Fibroblast of skin of right quadriceps (primary cell): ENCODE measurements at regions not wholly inside any gene's neighbourhood (a gene's known extent, or its start where the extent isn't known, plus 50 kb on each side); places are given as distances from the start of the nearest gene placed in this dataset.

Source experiments
- DNase-seq: peaks from one replicate; pipeline ENCODE4 v3.0.0-alpha.2; 2013

DNA sequence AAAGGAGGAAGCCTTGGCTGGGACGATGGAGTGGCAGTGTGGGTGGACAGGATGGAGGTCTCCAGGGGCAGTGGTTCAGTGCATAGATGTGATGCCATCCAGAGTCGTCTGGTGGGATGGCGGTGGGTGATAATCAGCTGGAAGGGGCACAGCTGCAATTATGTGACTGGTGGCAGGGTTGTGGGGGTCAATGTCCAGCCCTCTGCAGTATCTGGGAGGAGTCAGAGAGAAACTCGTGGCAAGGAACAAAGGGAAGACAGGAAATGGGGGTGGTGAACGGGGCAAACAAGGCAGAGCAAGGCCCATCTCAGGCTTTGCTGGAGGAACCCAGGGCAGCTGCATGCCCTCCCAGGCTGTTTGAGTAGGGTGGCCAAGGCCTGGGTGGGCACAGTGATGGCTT lies 118.3 kb upstream of the USP24 start:
- no peak for DNase-seq

- DNase-seq: peak; percentile 57
Observed at GRCh38 chr1:55331351-55331750, 116.2 kb upstream of the USP24 start.

GRCh38 chr1:55329808-55330432 lies 114.8 kb upstream of the USP24 start:
- no peak for DNase-seq

DNA sequence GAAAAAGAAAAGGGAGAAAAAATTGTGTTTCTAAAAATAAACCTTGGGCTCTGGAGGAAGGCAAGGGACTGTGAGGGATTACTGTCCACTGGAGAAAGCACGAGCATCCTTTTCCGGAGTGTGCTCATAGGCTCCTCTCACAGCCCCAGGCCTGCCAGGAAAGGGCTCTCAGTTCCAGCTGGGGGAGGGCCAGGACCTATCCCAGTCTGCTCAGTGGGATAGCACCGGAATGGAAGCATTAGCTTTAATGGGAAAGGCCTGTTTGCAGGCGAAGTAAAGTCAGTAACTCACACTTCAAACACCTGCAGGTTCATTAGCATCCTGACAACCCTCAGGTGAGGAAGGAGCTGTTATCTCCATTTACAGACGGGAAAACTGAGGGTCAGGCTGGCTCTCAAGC lies 113.9 kb upstream of the USP24 start:
- no peak for DNase-seq

GRCh38 chr1:55326496-55327243 lies 111.5 kb upstream of the USP24 start:
- no peak for DNase-seq

DNA sequence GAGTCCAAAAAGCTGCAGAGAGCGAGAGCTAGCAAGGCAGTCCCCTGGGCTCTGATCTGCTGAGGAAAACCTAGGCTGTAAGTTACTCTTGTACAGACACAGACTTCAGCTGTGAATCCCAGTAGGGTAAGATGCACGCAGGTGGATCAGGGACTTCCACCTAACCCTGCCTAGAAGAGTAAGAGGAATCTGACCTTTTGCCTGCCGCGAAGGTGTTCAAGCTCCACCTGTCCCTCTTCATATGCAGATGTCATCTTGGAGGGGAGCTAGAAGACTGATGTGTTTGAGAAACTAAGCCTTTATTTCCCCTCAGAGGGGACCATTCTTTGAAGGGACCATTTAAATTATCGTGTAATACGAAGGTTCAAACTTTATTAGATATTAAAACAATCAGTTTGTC lies 108.6 kb upstream of the USP24 start:
- DNase-seq: no peak

GRCh38 chr1:55322842-55323241 lies 107.7 kb upstream of the USP24 start:
- no peak for DNase-seq

GRCh38 chr1:55321942-55322341 lies 106.8 kb upstream of the USP24 start:
- DNase-seq: peak; percentile 68

- no peak for DNase-seq
Observed at GRCh38 chr1:55320891-55321290, 105.7 kb upstream of the USP24 start.

DNA sequence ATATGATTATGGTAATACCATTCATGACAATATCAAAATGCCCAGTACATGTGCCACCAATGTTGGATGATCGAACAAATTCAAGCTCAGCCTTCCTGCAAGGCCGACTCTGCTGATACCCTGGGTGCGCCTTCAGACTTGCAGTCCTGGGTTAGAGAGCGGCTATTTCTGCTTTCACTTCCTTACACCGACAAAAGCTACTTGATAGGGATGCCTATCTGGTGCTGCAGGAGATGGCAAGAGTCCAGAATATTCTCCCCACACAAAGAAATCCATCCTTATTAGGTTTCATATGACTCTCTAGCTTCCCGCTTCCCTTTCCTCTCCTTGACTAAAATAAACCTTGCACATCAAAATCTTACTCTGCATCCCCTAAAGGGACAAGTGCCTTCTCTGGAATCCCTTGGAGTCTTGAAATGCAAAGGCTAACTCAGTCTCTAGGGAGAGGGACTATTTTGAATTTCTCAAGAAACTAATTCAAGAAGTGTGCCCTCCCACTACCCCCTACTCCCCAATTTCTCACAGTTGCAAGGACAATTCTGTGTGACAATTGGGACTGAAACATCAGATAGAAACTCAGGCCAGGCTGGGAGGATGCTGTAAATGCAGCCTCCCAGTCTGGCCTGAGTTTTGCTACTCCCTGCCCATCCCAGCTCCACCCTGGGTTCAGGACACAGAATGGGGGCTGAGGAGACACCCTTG lies 103.1 kb upstream of the USP24 start:
- DNase-seq: no peak

DNA sequence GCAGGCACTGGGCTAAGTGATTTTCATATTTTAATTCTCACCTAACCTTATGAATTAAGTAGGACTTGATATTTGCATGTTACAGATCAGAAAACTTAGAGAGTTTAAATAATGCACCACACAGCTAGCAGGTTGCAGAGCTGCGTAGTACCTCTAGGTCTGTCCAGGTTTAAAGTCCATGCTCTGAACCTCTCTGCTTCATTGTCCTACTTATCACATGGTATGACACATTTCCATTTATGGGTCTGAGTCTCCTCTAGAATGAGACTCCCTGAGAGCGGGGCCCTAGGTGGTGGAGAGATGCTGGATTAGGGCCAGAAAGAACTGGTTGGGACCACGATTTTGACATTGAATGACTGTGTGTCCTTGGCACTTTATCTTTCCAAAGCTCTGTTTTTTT lies 102.5 kb upstream of the USP24 start:
- no peak for DNase-seq

GRCh38 chr1:55316947-55317662 lies 101.9 kb upstream of the USP24 start:
- no peak for DNase-seq

DNA sequence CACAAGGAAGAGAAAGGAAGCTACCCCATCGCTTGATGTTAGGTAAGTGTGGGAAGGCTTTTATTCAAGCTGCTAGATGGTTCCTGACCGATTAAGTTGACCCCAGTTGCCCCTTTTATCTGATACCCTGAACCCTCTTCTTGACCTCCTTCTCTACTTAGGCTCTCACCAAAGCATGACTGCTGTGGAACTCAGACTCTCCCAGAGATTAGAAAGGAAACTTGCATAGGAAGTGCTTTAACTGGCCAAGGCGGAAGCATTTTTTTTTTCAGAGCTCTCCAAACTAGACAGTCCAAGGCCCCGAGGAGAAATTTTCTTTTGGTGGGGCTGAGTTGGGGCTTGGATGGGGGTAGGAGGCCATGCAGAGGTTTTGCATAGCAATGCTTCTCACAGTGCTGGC lies 101.3 kb upstream of the USP24 start:
- no peak for DNase-seq

DNA sequence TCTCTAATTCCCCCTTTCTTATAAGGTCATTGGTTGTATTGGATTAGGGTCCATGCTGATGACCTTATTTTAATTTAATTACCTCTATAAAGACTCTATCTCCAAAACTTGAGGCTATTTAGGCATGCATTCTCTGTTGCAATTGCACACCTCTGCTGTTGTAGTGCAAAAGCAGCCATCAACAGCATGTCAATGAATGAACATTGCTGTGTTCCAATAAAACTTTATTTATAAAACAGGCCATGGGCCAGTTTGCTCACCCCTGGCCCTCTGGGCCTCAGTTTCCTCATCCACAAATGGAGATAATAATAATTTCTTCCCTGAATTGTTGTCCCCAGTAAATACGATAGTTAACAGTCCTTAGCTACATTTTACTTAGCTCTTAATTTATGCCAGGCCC lies 100.4 kb upstream of the USP24 start:
- DNase-seq: no peak

- no peak for DNase-seq
Observed at GRCh38 chr1:55314740-55315139, 99.6 kb upstream of the USP24 start.

- DNase-seq: no peak
Observed at GRCh38 chr1:55313903-55314302, 98.7 kb upstream of the USP24 start.

DNA sequence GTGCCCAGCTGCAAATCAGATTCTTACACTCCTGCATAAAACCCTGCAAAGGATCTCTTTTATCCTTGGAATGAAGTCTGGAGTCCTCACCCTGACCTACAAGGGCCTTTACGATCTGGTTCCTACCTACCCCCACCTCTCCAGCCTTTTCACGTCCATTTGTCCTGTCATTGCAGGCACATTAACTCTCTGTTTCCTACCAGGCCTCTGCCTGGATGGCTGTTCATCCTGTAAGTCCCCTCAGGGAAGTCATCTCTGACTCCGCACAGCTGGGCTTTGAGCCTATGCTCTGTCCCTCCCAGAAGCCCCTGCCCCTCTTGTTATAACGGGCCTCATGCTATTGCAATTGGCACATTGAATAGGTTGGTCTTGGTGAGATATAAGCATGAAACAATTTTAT lies 96.8 kb upstream of the USP24 start:
- DNase-seq: no peak

DNA sequence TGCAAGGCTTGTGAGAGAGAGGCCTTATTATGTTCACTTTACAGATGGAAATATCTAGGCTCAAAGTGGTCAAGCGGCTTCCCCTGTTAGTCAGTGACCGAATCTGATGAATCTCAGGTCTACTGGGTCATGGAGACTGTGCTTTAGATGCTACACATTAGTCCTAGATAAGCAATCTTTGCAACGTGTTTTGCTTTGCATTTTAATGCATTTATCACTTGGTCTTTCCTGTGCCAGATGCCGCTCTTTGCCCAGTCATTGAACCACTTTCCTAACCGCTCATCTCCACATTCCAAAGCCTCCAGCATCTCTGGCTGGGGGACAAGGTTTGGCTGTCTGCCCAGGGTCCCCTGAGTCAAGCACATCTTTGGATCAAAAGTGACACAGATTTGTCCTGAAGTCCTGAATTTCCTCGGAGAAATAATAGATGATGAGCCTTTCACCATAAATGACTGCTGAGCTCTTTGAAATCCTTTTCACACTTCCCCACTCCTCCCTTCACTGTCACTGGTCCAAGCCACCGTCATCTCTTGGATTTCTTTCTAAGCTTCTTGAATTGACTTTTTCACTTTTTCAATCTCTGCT lies 96.0 kb upstream of the USP24 start:
- DNase-seq: peak; percentile 80

GRCh38 chr1:55310505-55310971 lies 95.4 kb upstream of the USP24 start:
- peak; percentile 99 for DNase-seq

GRCh38 chr1:55309786-55310504 lies 94.8 kb upstream of the USP24 start:
- DNase-seq: no peak

DNA sequence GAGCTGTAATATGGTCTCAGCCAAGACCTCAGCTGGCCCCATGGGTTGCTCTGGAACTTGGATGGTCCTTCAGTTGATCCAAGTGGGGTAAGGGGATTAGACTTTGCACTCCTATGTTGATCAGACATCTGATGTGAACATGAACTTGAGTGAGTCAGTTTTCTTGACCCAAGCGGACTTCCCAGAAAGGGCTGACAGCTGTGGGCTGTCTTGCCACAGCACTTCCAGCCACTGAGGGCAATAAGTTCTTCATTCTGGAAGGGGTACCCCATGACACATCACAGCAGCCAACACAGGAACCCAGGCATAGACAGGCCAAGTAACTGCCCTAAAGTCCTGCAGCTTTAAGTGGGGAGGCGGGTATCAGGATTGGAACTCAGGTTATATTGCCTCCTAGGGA lies 93.9 kb upstream of the USP24 start:
- DNase-seq: no peak

DNA sequence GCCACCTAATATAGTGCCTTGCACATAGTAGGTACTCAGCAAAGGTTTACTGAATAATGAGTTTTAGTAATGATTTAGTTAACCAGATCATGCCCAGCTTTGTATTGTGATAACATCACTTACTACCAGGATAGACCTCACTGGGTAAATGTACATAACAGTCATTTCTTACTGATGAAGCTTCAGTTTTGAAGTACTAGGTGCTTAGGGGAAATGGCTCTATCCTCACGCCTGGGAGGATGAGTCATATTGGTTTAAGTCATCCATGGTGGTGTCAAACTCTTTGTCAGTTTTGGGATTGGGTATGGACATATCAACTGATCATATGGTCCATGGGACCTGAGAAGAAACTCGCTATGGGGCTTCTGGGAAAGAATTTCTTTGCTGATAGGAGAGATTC lies 90.6 kb upstream of the USP24 start:
- DNase-seq: peak; percentile 66
